Endothelial cell of hepatic sinusoid (primary cell): ENCODE measurements at regions not wholly inside any gene's neighbourhood (a gene's known extent, or its start where the extent isn't known, plus 50 kb on each side); places are given as distances from the start of the nearest gene placed in this dataset.

ENCODE experiments used
- in situ Hi-C: cut with HindIII; loops from 2 replicates; pipeline ENCODE4 v1.10.0; 2017; ENCODE audit warnings: low sequenced_read_pairs

DNA sequence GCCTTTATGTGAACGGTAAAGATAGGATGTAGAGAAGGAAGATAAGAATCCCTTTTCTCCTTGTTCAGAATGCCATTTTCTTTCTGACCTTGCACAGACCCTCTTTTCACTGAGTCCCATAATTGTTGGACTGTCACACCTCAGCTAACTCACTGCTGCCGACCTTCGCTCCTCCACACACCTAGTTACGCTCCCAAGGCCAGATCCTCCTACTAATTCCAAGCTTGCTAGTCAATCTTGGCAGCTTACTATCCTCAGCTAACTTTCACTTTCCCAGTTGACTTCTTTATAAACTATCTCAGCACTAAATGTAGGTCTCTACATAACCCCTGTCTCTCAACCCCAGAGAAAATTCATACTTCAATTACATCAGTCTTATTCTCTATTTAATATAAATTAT, 471.8 kb upstream of the PRMT6 start:
- in situ Hi-C loops, result no loop called here

DNA sequence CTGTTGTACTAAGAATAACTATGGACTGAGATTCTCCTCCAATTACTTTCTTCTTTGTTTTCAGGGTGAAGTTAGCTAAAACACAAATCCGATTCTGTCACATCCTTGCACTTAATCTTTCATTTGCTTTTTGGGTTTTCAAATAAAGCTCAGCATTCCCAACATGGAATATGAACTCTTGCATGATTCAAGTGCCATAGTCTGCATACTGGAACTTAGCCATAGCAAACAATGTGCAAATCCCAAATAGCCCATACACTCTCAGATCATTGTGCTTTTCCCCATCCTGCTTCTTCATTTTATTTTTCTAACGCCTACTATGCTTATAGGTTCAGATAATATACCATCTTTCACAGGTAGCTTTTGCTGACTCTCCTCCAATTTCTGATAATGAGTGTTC, 455.8 kb upstream of the PRMT6 start:
- in situ Hi-C loops, result no loop called here

DNA sequence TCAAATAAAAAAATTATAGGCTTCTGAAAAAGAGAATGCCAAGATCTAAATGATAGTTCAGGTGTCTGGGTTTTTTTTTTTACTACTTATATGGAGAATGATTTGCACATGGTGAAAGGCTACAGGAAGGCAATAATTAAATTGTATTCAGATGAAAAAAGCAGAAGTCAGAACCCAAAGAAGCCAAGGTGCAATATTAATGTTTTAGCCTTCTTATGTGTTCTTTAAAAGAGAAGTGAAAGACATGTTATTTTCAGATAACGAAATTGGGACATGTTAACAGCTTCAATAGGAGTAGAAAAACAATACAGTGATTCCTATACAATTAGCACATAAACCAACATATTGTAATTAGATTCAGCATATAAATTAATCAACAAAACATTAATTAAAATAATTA, 452.9 kb upstream of the PRMT6 start:
- in situ Hi-C loops, result no loop called here

DNA sequence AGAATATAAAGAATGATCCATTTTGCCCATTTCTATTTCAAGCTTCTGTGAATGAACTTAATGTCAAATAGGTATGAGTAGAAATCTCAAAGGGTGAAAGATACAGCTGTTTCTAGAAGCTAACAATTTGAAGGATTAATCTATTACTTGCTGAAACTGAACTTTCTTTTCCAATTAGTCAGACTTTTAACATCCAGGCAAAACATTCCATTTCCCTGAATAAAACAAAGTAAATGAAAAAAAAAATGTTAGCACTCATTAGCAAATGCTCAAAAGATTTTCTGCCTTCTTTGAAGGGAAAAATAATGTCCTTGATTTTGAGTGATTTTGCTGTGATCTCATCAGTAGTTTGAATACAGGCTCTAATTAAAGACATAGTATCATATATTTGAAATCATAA, 447.6 kb upstream of the PRMT6 start:
- in situ Hi-C loops, result no loop called here

DNA sequence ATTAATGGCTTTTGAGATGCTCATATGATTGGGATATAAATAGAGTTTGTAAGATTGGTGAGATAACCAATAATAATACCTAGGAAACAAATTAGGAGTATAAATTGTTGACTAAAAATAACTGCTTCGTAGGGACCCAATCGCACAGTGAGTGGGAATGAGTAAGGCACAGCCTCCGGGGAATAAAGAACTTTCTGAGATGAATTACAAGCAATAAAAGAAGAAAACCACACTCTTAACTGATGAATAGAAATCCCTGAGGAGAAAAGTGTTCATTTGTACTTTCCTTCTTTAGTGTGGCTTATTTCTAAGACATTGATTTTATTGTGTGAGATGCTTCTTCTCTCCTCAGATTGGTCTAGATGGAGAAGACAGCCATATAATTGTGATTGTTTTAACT, 443.4 kb upstream of the PRMT6 start:
- in situ Hi-C loops, result no loop called here

DNA sequence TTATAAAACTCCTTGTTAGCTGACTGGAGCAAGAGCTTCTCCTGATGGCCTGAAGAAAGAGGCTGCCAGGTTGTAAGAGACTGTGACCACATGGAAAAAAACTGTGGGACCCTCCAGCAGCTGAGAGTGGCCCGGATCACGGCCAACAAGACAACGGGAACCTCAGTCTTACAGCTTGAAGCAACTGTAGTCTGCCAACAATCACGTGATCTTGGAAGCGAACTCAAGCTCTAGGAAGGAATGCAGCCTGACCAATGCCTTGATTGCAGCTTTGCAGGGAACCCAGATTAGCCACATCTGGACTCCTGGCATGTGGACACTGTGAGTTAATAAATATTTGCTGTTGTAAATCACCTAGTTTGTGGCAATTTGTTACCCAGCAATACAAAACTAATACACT, 442.6 kb upstream of the PRMT6 start:
- in situ Hi-C loops, result no loop called here

DNA sequence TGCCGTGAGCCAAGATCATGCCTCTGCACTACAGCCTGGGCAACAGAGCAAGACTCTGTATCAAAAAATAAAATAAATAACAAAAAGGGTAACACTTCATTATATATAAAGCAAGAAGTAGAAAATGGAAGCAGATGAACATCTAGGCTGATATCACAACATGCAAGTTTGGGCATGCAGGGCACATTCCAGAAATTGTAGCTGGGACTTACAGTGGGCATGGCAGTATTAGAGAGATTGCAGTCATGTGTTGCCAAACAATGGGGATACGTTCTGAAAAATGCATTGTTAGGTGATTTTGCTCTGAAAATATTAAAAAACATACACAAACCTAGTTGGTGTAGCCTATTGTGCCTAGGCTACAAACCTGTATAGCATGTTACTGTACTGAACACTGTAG, 441.0 kb upstream of the PRMT6 start:
- in situ Hi-C loops, result no loop called here

DNA sequence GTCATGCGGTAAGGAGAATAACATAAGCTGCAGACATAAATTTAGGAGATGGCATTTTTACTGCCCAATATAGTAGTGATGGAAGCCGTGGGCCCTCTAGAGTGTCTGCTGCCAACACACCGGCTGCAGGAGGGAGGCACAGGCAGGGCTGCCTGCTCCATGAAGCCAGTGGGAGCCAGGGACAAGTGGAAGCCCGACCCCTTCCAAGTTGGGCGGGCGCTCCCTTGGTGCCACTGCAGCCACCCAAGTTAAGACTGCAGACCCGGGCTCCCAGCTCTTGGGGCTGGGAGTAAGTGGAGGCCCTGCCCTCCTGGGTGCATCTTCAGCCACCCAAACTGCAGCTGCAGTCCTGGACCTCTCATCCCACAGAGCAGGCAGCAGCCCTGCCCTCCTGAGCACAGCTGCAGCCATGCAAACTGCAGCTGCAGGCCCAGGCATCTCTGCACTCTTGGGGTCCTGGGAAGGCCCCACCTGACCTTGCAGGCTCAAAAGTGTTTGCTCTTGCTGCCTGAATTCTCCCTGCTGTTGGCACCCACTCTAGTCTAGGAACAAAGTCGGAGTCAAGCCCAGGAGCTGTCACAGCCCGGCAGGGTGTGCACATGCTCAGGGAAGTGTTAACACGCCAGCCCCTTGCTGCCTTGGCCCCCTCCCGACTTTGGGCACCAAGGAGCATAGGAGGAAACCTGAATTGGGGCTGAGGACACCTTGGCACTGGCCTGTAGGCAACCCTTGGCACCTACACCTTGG, 437.2 kb upstream of the PRMT6 start:
- in situ Hi-C loops, result no loop called here

DNA sequence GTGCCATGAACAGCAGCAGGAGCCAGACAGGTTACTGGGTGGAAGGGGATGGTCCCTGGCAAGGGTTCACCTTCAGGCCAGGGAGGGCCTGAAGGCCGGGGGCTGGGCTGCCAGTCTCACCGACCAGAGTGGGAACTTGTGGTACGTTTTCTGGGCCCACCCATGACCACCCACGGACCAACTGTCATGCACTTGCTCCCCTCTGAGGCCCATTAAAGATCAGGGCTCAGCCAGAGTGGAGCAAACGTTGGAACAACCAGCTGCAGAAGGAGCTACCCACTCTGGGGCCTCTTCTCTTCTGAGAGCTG, 436.7 kb upstream of the PRMT6 start:
- in situ Hi-C loops, result no loop called here

DNA sequence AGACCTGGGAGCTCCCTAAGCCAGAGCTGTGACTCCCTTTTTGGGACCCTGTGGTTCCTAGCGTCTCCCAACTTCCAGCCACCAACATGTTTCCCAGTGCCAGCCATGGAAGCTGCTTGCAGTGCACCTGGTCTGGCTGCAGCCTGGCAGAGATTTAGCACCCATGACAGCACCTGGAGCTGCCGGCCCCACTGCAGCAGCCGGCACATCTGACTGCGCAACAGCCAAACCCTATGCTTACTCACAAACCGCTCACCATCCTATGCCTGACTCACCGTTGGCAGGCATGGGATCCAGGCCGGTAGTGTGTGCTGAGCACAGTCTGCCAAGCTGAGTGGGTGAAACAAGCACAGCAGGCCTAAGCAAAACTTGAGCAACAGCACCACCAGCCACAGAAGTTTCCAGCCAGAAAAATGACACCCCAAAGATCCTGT, 435.9 kb upstream of the PRMT6 start:
- in situ Hi-C loops, result no loop called here

DNA sequence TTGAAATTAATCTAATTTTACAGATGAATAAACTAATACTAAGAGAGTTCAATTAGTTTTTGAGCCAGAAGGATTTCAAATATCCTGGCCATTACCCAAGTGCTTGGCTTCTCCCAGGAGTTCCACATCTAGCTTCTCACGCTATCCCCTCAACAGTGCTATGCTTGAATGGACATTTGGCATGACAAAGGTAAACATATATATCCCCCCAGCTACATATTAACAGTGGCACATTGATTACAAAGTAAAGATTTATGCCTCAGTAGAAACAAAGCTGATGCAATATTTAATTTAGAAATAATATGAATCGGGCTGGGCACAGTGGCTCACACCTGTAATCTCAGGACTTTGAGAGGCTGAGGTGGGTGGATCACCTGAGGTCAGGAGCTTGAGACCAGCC, 434.6 kb upstream of the PRMT6 start:
- in situ Hi-C loops, result no loop called here

DNA sequence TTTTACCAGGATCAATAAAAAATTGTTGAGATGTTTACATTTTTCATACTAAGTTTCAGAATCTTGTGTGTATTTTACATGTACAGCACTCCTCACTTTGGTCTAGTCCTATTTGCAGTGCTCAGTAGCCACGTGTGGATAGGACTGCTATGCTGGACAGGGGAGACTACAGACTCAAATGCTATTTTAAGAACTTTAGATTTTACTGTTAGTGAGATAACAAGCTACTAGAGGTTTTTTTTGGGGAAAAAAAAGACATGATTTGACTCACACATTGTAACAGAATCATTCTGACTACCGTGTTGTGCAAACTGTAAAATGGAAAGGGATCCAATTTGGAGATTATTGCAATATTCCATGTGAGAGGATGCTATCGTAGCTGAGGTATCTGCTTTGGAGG, 418.9 kb upstream of the PRMT6 start:
- in situ Hi-C loops, result no loop called here

DNA sequence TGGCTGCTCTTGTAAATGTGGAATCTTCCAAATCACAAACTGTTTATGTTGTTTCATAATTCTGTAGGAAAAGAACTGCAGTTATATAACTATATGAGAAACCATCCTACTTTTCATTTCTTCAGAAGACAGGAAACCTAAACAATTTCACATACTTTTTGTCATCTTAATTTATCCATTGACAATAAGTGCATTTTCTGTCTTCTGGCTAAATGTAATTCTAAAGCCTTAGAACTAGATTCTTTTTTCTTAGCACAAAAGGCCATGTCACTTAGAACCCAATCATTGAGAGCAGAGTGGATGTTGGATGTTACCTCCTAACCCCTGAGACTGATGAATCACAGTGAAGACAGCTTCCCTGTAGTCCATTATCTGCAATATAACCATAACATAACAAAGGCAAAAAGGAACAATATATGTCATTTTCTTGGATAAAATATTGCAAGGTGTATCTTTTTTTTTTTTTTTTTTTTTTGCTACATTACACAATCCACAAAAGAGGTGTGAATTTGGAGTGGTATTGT, 410.2 kb upstream of the PRMT6 start:
- in situ Hi-C loops, result no loop called here

DNA sequence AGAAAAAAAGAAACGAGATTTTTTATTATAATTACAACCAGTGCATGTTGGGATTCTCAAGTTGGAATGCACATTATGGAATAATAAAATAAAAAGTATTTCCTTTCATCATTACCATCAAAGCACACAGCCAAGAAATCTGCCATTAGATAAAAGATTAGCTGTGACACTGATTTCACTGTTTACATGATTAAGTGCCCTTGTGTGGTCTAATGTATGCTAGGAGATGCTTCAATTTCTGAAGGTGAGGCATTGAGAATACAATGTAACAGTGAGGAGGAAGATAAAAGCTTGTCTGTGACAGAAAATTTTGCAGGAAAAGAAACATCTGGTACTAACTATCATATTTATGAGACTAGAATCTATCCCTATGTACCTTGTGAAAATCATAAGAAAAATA, 409.7 kb upstream of the PRMT6 start:
- in situ Hi-C loops, result no loop called here

DNA sequence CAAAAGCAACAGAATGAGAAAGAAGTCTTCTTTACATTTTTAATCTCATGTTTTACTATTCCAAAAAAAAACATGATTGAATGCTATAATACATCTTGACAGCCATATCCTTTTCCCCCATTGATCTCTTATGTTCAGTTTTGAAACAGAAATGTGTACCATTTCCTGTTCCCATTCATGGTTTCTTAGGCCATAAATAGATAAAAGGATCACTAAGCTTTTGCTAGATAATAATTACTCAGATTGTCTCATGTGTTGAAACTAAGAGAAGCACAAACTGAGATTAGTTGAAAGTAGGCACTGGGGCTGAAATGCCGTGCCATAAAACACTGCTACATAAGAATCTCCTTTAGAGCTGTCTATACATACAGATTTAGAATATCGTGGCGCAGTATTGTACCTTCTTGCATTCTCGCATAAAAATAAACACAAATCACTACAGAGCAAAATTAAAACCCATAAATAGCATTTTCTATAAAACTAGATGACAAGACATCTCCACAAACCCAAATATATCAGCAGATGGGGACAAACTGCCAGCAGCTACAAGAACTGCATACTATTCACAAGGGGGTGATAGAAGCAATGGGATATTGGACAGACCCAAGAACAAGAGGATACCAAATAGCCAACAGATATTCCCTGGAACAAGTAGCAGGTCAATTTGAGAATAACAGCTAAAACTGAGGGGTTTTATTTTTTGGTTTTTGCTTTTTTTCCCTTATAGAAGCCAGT, 405.3 kb upstream of the PRMT6 start:
- in situ Hi-C loops, result no loop called here

DNA sequence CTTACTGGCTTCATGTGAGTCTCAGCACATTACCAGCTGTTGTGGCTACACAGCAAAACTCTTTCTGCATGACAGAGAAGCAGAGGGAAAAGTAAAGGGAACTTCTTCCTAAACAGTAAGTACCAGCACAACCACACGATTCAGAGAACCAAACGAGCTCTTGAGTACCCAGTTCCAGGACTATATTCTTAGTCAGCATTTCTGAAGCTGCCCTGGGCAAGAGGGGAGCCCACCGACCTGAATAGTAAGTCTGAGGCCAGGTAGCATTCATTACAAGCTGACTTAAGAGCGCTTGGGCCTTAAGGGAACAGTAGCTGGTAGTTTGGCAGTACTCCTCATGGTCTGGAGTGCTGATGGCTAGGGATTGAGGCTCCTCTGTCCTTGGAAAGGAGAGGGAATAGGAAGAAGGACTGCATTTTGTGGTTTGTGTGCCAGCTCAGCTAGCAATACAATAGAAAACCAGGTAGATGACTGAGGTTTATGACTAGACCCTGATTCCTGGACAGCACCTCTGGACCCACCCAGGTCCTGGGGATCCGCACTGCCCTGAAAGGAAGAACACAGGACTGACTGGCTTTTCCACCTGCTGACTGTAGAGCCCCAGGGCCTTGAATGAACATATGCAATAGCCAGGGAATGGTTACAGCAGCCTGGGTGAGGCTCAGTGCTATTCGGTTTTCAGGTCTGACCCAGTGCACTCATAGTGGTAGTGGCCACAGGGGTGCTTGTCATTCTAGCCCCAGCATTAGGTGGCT, 396.8 kb upstream of the PRMT6 start:
- in situ Hi-C loops, result no loop called here

DNA sequence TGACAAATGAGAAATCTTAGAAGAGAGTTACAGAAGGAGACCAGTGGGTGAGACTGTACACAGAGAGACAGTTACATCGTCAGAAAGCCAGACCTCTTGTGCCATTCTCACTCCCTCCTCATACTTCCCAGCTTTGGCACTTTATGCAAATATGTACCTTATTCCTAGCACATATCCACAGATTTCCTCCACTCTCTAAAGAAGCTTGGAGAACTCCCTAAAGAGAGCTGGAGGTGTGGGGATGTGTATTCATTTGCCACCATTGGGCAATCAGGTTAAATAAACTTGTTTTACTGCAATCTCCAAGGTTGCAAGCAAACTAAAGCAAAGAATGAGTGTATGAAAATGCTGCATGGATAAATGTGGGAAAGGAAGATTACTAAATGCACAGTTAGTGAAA, 380.9 kb upstream of the PRMT6 start:
- in situ Hi-C loops, result no loop called here

DNA sequence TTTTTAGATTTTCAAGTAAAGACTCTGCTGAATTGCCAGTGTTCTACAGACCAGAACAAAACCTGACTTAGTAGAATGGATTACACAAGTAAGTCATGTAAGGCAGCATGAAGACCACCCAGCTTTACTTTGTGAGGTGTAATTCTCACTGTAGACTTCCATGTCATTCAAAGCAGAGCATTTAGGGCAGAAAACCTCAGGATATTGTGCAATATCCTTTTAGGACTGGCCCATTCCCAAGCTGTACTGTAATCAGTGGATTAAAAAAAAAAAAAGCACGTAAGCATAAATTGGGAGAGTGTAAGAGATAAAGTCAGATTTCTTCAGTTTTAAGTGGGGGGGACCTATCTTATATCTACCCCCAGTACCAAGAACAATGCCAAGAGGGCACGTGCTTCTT, 380.5 kb upstream of the PRMT6 start:
- in situ Hi-C loops, result no loop called here

DNA sequence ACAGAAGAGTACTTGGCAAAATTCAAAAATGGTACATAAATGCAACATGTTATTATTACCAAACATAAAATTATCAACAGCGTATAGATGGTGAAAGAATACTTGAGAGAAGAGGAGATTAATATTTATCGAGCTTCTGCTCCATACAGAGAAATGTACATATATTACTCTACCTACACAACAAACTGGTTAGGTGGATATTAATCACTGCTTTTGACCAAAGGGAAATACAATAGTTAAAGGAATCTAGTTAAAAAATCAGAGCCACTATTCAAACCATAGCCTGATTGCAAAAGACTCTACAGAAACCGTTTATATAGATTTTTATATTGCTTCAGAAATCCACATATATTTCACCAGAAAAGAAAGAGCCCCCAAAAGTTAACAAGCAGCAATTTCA, 379.3 kb upstream of the PRMT6 start:
- in situ Hi-C loops, result no loop called here

DNA sequence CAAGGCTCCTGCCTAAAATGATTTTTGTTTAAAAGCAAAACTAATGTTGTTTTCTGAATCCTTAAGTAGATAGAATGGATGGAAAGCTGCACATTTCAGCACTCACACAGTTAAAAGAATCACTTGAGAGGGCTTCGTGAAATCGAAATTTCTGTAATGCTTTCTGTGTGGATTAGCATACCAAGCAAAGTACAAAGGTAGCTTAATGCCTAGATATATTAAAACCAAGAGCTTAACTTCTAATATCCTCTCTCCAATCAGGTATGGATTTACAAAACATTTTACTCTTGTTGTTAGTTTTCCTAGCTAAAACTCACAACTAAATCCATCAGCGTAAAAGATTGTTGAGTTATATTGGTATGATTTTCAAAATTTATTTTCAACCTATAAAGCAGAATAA, 378.8 kb upstream of the PRMT6 start:
- in situ Hi-C loops, result no loop called here

DNA sequence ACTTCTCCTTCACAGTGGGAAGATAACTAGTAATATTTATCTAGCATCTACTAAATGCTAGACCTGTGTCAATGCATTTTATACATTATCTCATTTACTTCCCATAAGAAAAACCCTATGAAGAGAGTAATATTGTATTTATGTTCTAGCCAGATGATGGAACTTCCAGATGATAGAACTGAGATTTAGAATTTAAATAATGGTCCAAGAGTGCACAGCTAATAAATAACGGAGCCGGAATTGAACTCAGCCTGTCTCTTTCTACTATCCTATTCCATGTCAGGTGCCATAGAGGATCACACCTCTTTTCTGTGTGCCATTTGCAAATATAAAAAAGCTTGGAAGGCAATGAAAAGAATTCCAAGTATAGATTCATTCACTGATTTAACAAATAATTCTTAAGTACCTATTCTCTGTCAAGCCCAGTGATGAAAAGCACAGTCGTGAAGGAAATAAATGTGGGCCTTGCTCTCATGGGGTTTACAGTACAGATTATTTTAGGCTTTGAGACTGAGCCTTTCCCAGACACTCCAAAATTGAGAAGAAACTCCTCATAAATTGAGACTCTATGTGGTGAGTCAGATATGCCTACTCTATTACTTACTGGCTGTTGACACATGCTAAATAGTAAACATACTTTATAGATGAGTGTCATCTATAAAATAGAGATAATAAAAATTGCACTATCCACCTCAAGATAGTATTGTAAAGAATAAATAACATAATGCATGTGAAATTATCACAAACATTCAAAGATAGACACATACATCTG, 378.0 kb upstream of the PRMT6 start:
- in situ Hi-C loops, result no loop called here
